CD4-positive, alpha-beta memory T cell (primary cell): ENCODE measurements at regions not wholly inside any gene's neighbourhood (a gene's known extent, or its start where the extent isn't known, plus 50 kb on each side); places are given as distances from the start of the nearest gene placed in this dataset.

ENCODE experiments used
- CTCF ChIA-PET: fragments of 350-600 bp; sonication (Branson Sonifier 250); formaldehyde crosslinking; loops from one replicate; lab custom pipeline; 2021; ENCODE audit warnings: inconsistent platforms; ENCODE audit not compliant: partially characterized antibody; lab: Charles Lee
- POLR2A ChIA-PET: fragments of 350-600 bp; sonication (Branson Sonifier 250); formaldehyde crosslinking; loops from one replicate; lab custom pipeline; 2021; ENCODE audit not compliant: partially characterized antibody; lab: Charles Lee
- DNase-seq, 5 donors: peaks; one replicate each; pipeline versions ENCODE4 v3.0.0 to v3.0.0-alpha.2; 2020 to 2022; ENCODE audit warnings: mixed read lengths in 1 of 5
- H3K27ac ChIP-seq: one replicate; pipeline ENCODE4 v1.7.0; 2013; ENCODE audit warnings: low read depth, low read length
- H3K27me3 ChIP-seq: 2 replicates; pipeline ENCODE4 v1.7.0; 2013; ENCODE audit warnings: mild to moderate bottlenecking, low read length, moderate library complexity; ENCODE audit not compliant: insufficient read depth
- H3K36me3 ChIP-seq: 2 replicates; pipeline ENCODE4 v1.7.0; 2013; ENCODE audit warnings: mild to moderate bottlenecking, low read length, moderate library complexity; ENCODE audit not compliant: insufficient read depth
- H3K4me1 ChIP-seq: 2 replicates; pipeline ENCODE4 v1.7.0; 2013; ENCODE audit warnings: mild to moderate bottlenecking, low read length, moderate library complexity; ENCODE audit not compliant: insufficient read depth
- H3K4me3 ChIP-seq, 2 donors: one replicate each; pipeline ENCODE4 v1.7.0; 2013; ENCODE audit warnings: low read length in 2 of 2, mild to moderate bottlenecking in 1 of 2
- H3K9me3 ChIP-seq, 2 donors: one replicate each; pipeline ENCODE4 v1.7.0; 2013; ENCODE audit warnings: low read length in 2 of 2, control low read depth in 1 of 2; ENCODE audit not compliant: control insufficient read depth in 1 of 2
- H3K27ac Mint-ChIP-seq, 7 donors: one replicate each; pipeline ENCODE4 v1.8.0; 2020 to 2021; ENCODE audit warnings: mixed read lengths in 7 of 7, mild to moderate bottlenecking in 6 of 7, inconsistent platforms in 3 of 7, moderate library complexity in 3 of 7
- H3K27me3 Mint-ChIP-seq, 2 donors: one replicate each; pipeline ENCODE4 v1.8.0; 2020 to 2021; ENCODE audit warnings: mixed read lengths in 2 of 2
- H3K36me3 Mint-ChIP-seq, 2 donors: one replicate each; pipeline ENCODE4 v1.8.0; 2020 to 2021; ENCODE audit warnings: mixed read lengths in 2 of 2, inconsistent platforms in 1 of 2, mild to moderate bottlenecking in 1 of 2
- H3K4me1 Mint-ChIP-seq, 4 donors: one replicate each; pipeline ENCODE4 v1.8.0; 2020 to 2021; ENCODE audit warnings: mixed read lengths in 4 of 4, mild to moderate bottlenecking in 1 of 4
- H3K4me3 Mint-ChIP-seq, 8 donors: one replicate each; pipeline ENCODE4 v1.8.0; 2020 to 2021; ENCODE audit warnings: mixed read lengths in 8 of 8, mild to moderate bottlenecking in 7 of 8, moderate library complexity in 6 of 8, inconsistent platforms in 3 of 8
- H3K9me3 Mint-ChIP-seq, 8 donors: one replicate each; pipeline ENCODE4 v1.8.0; 2020 to 2021; ENCODE audit warnings: mixed read lengths in 8 of 8, mild to moderate bottlenecking in 5 of 8, inconsistent platforms in 3 of 8, moderate library complexity in 1 of 8
- intact Hi-C: fragments of 100-400 bp; cut with micrococcal nuclease; formaldehyde crosslinking; loops from one replicate; pipeline ENCODE4 v1.15.1; 2023

GRCh38 chr4:110289601-110290100, 91.2 kb upstream of the ELOVL6 start:
- intact Hi-C loops = no loop called here

GRCh38 chr4:110287130-110287529, 88.7 kb upstream of the ELOVL6 start:
- no peak overlapping the region for H3K27ac ChIP-seq
- no peak overlapping the region for H3K4me3 Mint-ChIP-seq
- H3K27me3 Mint-ChIP-seq = peaks cover 5 to 6% of the 10 kb centered on the region in 2 donors
- H3K4me1 Mint-ChIP-seq = no peaks in the 10 kb centered on the region
- H3K9me3 Mint-ChIP-seq = no peaks in the 10 kb centered on the region
- intact Hi-C loops = no loop called here
- no peak for DNase-seq
- ChIA-PET CTCF (interaction anchor here (0.9 kb wide), 1 partner anchor 10 kb away, joined by 3 read pairs; no protein-coding TSS in a partner anchor), POLR2A (no interaction called here)
- no peak overlapping the region for H3K4me3 ChIP-seq
- H3K36me3 ChIP-seq = no peaks in the 10 kb centered on the region
- no peaks in the 10 kb centered on the region for H3K9me3 ChIP-seq
- no peaks in the 10 kb centered on the region for H3K27me3 ChIP-seq
- no peak overlapping the region for H3K27ac Mint-ChIP-seq
- no peaks in the 10 kb centered on the region for H3K36me3 Mint-ChIP-seq
- H3K4me1 ChIP-seq = no peaks in the 10 kb centered on the region

More at GRCh38 chr4:110289601-110290100, 91.2 kb upstream of the ELOVL6 start:
- H3K4me1 ChIP-seq = no peaks in the 10 kb centered on the region
- Mint-ChIP-seq H3K4me3 (no peak overlapping the region), H3K27me3 (peaks cover 11 to 12% of the 10 kb centered on the region in 2 donors), H3K36me3 (no peaks in the 10 kb centered on the region), H3K4me1 (no peaks in the 10 kb centered on the region), H3K27ac (no peak overlapping the region), H3K9me3 (no peaks in the 10 kb centered on the region)
- no peaks in the 10 kb centered on the region for H3K36me3 ChIP-seq
- POLR2A ChIA-PET = no interaction called here
- CTCF ChIA-PET = no interaction called here
- no peaks in the 10 kb centered on the region for H3K27me3 ChIP-seq
- no peak overlapping the region for H3K4me3 ChIP-seq
- no peak for DNase-seq
- H3K9me3 ChIP-seq = no peaks in the 10 kb centered on the region
- H3K27ac ChIP-seq = no peak overlapping the region

DNA sequence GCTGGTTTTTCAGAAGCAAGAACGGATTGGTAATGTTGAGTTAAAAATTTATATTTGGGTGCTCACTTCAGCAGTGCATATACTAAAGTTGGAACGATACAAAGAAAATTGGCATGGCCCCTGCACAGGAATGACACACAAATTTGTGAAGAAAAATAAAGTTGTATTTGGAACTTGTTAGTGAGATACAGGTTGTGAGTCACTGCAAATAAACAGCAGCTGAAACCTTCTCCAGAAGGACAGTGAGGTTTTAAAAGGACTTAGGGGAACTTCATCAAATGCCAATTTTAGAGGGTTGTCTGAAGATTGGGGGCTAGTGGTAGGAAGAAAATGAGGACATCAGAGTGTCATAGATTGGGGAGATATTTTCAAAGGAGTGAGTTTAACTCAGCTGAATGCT, 79.7 kb upstream of the ELOVL6 start:
- Mint-ChIP-seq H3K36me3 (no peaks in the 10 kb centered on the region), H3K27ac (no peak overlapping the region), H3K9me3 (peaks cover 0 to 2% (median 0%) of the 10 kb centered on the region in 8 donors), H3K4me1 (no peaks in the 10 kb centered on the region), H3K4me3 (no peak overlapping the region), H3K27me3 (peaks cover 3 to 9% of the 10 kb centered on the region in 2 donors)
- H3K27me3 ChIP-seq = no peaks in the 10 kb centered on the region
- no peak overlapping the region for H3K27ac ChIP-seq
- intact Hi-C loops = no loop called here
- no peak for DNase-seq
- CTCF ChIA-PET = interaction anchor here (1.2 kb wide), 1 partner anchor 67 kb away, joined by 3 read pairs; no protein-coding TSS in a partner anchor
- H3K9me3 ChIP-seq = no peaks in the 10 kb centered on the region
- H3K4me3 ChIP-seq = no peak overlapping the region
- POLR2A ChIA-PET = no interaction called here
- no peaks in the 10 kb centered on the region for H3K36me3 ChIP-seq
- H3K4me1 ChIP-seq = no peaks in the 10 kb centered on the region

DNA sequence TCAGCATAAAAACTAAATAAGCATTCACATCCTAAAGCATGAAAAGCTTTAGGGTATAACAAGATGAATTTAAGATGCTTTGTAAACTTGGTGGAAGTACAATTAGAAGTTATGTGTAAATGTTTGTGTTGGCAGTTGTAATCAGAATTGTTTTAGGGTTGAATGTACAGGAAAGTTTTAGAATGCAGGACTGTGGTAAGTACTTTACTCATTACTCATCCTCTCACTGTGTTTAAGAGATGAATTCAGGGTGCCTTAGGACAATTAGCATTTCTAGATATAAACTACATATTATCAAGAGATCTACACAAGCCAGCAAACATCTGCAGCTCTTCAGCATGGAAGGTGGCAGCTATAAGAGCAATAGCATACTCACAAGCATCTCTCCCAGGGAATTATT, 77.5 kb upstream of the ELOVL6 start:
- no peaks in the 10 kb centered on the region for H3K4me1 Mint-ChIP-seq
- no peaks in the 10 kb centered on the region for H3K27me3 ChIP-seq
- DNase-seq = no peak
- H3K27me3 Mint-ChIP-seq = peaks cover 7 to 11% of the 10 kb centered on the region in 2 donors
- intact Hi-C loops = no loop called here
- no peaks in the 10 kb centered on the region for H3K9me3 ChIP-seq
- no peaks in the 10 kb centered on the region for H3K36me3 Mint-ChIP-seq
- no peak overlapping the region for H3K4me3 ChIP-seq
- no peak overlapping the region for H3K4me3 Mint-ChIP-seq
- ChIA-PET POLR2A (no interaction called here), CTCF (no interaction called here)
- no peaks in the 10 kb centered on the region for H3K36me3 ChIP-seq
- no peaks in the 10 kb centered on the region for H3K4me1 ChIP-seq
- no peak overlapping the region for H3K27ac ChIP-seq
- peaks cover 0 to 2% (median 0%) of the 10 kb centered on the region in 8 donors for H3K9me3 Mint-ChIP-seq
- no peak overlapping the region for H3K27ac Mint-ChIP-seq

DNA sequence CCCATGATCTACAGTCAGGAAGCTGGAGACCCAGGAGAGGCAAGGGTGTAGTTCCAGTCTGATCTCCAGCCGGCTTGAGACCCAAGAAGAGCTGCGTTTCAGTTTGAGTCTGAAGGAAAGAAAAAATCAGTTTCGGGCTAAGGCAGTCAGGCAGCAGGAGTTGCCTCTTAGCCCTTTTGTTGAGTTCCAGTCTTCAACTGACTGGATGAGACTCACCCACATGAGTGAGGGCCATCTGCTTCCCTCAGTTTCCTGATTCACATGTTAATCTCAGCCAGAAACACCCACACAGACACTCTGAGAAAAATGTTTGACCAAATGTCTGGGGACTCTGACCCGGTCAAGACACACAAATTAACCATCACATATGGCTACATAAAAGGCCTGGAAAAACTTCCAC, 73.6 kb upstream of the ELOVL6 start:
- H3K4me3 ChIP-seq = no peak overlapping the region
- ChIA-PET CTCF (no interaction called here), POLR2A (no interaction called here)
- Mint-ChIP-seq H3K27me3 (peaks cover 7 to 11% of the 10 kb centered on the region in 2 donors), H3K36me3 (no peaks in the 10 kb centered on the region), H3K27ac (no peak overlapping the region), H3K4me1 (no peaks in the 10 kb centered on the region), H3K4me3 (no peak overlapping the region), H3K9me3 (peaks cover 0 to 2% (median 0%) of the 10 kb centered on the region in 8 donors)
- no peak for DNase-seq
- H3K27ac ChIP-seq = no peak overlapping the region
- H3K36me3 ChIP-seq = no peaks in the 10 kb centered on the region
- intact Hi-C loops = no loop called here
- H3K9me3 ChIP-seq = no peaks in the 10 kb centered on the region
- no peaks in the 10 kb centered on the region for H3K27me3 ChIP-seq
- no peaks in the 10 kb centered on the region for H3K4me1 ChIP-seq

DNA sequence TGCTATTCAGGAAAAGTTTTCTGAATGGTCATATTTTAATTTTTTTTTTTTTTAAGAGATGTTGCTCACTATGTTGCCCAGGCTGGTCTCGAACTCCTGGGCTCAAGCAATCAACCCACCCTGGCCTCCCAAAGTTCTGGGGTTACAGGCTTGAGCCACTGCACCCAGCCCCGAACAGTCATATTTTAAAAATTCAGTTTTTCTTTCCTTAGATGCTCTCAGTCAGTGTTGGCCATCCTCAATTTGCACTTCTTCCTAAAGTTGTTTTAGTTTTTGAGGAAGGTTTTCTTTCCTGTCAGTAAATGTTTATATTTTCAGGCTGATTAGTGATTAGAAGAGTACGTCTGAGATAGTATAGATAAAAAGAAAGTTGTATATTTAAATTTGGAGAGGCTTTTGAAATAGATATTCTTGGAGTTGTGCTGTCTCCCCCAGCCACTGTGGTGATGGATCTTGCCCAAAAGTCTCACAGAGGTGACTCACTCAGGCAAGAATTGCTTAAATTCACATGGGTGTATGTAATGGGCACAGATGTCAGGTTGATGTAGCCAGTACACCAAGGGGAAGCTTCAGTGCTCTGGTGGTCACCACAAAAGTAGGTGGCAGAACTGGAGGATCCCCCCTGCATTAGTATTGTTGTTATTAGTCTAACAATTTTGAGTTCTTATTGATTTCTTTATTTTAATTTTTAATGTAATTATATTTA, 72.2 kb upstream of the ELOVL6 start:
- intact Hi-C loops = no loop called here
- POLR2A ChIA-PET = no interaction called here
- Histone ChIP-seq H3K36me3 (no peaks in the 10 kb centered on the region), H3K9me3 (no peaks in the 10 kb centered on the region), H3K27me3 (no peaks in the 10 kb centered on the region), H3K4me3 (no peak overlapping the region), H3K4me1 (no peaks in the 10 kb centered on the region), H3K27ac (no peak overlapping the region)
- CTCF ChIA-PET = no interaction called here
- H3K36me3 Mint-ChIP-seq = no peaks in the 10 kb centered on the region
- no peak overlapping the region for H3K4me3 Mint-ChIP-seq
- DNase-seq = no peak
- peaks cover 5 to 10% of the 10 kb centered on the region in 2 donors for H3K27me3 Mint-ChIP-seq
- H3K27ac Mint-ChIP-seq = no peak overlapping the region
- H3K9me3 Mint-ChIP-seq = peaks cover 0 to 2% (median 0%) of the 10 kb centered on the region in 8 donors
- no peaks in the 10 kb centered on the region for H3K4me1 Mint-ChIP-seq

DNA sequence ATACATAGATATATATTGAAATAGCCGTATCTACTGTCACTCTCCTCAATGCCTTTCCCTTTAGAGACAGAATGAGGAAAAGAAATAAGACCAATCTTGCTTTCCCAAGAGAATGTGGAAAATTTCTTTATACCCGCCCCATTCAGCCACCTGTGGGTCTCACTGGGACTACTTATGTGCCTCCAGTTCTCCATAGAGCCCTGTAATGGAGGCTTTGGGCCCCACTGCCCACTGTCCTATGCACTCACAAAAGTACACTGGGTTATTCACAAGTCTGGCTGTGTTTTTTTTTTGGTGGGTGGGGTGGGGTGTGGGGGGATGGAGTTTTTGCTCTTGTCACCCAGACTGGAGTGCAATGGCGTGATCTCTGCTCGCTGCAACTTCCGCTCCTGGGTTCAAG, 70.4 kb upstream of the ELOVL6 start:
- CTCF ChIA-PET = no interaction called here
- no peaks in the 10 kb centered on the region for H3K27me3 ChIP-seq
- H3K27ac ChIP-seq = no peak overlapping the region
- no peaks in the 10 kb centered on the region for H3K36me3 ChIP-seq
- H3K36me3 Mint-ChIP-seq = no peaks in the 10 kb centered on the region
- H3K4me3 ChIP-seq = no peak overlapping the region
- no peak overlapping the region for H3K4me3 Mint-ChIP-seq
- POLR2A ChIA-PET = no interaction called here
- no peaks in the 10 kb centered on the region for H3K9me3 ChIP-seq
- no peak overlapping the region for H3K27ac Mint-ChIP-seq
- H3K9me3 Mint-ChIP-seq = no peaks in the 10 kb centered on the region
- H3K4me1 Mint-ChIP-seq = no peaks in the 10 kb centered on the region
- H3K27me3 Mint-ChIP-seq = peaks cover 4 to 7% of the 10 kb centered on the region in 2 donors
- no peak for DNase-seq
- no peaks in the 10 kb centered on the region for H3K4me1 ChIP-seq
- intact Hi-C loops = no loop called here
